HS-5 (cell line): ENCODE measurements at regions not wholly inside any gene's neighbourhood (a gene's known extent, or its start where the extent isn't known, plus 50 kb on each side); places are given as distances from the start of the nearest gene placed in this dataset.
"Not testable (repeated sequence)": the region's sequence is repeated elsewhere in the genome, so short reads cannot be mapped to it uniquely, and the experiment has no call there.

ENCODE experiments used
- DNase-seq: peaks from one replicate; pipeline ENCODE4 v3.0.0-alpha.2; 2012; ENCODE audit warnings: low read depth

DNA sequence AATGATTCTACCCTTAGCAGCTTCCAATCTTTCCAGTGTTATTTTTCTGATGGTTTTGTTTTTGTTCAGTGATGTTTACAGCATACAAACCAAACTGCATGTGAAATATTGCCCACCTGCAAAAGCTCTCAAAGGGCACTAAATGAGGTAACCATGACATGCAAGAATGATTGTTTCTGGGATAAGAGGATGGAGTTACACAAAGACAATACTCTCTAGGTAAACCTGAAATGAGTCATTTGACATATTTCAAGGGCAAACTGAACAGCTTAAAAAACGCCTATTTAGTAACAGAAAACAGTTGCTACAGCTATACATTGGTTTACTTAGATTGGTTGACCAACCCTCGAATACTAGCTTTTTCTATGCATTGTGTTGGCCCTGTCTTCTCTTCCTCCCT lies 481.7 kb downstream of the ZPLD1 start:
- no peak for DNase-seq

- DNase-seq: no peak
These were observed 491.8 kb downstream of the ZPLD1 start for GRCh38 chr3:102926618-102927017.

DNA sequence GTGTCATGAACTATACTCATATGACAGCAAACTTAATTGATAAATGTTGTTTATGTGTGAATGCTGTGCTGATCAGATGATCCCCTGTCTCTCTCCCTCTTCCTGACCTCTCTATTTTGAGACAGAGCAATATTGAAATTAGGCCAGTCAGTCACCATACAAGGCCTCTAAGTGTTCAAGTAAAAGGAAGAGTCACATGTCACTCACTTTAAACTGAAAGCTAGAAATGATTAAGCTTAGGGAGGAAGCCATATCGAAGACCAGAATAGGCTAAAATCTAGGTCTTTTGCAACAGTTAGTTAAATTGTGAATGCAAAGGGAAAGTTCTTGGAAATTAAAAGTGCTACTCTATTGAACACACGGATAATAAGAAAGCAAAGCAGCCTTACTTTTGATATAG lies 498.6 kb downstream of the ZPLD1 start:
- DNase-seq: no peak

GRCh38 chr3:102936511-102937045 lies 501.8 kb downstream of the ZPLD1 start:
- DNase-seq: peak; percentile 2

DNA sequence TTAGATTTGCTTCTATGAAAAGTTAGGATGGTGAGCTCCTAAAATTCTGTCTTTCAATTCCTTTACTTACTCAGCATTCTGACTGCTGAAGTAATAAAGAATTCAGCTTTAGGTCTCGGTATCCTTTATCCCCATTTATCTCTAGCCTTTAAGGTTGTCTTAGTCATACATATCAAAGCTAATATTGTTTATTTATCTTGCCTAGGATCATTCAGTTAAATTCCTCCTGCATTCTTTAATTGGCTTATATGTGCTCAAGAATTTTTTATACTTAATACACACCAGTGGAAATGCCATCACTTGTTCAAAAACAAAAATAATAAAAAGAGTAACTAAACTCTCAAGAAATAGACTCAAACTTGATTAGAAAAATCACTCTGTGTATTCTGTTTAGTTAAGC lies 507.0 kb downstream of the ZPLD1 start:
- no peak for DNase-seq

DNA sequence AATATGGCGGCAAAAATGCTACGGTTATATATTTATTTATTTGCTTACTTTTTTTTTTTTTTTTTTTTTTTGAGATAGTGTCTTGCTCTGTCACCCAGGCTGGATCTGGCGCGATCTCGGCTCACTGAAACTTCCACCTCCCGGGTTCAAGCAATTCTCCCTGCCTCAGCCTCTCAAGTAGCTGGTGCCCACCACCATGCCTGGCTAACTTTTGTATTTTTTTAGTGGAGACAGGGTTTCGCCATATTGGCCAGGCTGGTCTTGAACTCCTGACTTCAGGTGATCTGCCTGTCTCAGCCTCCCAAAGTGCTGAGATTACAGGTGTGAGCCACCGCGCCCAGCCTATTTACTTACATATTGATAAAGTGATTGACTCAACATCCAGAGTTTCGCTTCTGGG lies 511.6 kb downstream of the ZPLD1 start:
- not testable (repeated sequence) for DNase-seq

- DNase-seq: no peak
These were observed 537.5 kb downstream of the ZPLD1 start for GRCh38 chr3:102972350-102972749.

GRCh38 chr3:102974333-102974732 lies 539.5 kb downstream of the ZPLD1 start:
- DNase-seq: no peak

DNA sequence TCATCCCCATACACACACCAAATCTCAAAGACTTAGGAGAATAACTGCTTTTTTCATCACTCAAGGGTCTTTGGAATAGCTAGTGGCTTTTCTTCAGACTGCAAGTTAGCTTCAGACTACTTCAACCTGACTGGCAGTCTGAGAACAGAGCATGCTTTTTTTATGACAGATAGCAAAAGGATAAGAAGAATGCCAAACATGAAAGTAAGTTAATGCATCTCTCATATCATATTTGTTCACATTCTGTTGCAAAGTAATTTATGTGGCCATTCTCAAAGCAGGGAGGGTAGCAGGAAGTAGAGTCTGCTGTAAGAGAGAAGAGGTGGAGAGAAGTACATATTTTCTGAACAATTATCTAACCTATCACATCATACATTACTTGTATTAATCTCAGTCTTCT lies 544.4 kb downstream of the ZPLD1 start:
- no peak for DNase-seq

DNA sequence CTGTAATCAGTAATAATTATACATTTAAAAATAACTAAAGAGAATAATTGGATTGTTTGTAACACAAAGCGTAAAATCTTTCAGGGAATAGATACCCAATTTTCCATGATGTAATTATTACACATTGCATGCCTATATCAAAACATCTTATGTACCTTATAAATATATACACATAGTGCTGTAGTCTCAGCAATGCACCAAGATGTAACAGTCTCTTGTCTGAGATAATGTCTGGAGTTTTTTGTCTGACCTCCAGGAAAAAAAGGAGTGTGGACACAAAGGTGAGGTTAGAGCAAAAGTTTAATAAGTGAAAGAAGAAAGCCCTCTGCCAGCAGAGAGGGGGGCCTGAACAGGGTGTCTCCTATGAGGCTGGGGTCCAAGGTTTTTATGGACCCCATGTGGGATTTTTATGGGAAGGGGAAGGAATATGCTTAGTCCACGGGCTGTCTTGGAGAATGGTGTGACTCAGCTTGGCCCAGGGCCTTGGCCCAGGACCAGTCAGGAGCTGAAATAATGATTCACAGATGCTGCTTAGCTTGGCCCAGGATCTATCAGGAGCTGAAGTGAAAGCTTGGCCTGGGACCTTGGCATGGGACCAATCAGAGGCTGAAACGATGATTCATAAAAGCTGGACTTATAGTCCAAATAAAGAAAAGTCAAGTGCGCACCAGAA lies 545.0 kb downstream of the ZPLD1 start:
- DNase-seq: peak; percentile 94

- no peak for DNase-seq
These were observed 545.5 kb downstream of the ZPLD1 start for GRCh38 chr3:102980355-102980696.

- no peak for DNase-seq
These were observed 567.8 kb downstream of the ZPLD1 start for GRCh38 chr3:103002425-103003176.

DNA sequence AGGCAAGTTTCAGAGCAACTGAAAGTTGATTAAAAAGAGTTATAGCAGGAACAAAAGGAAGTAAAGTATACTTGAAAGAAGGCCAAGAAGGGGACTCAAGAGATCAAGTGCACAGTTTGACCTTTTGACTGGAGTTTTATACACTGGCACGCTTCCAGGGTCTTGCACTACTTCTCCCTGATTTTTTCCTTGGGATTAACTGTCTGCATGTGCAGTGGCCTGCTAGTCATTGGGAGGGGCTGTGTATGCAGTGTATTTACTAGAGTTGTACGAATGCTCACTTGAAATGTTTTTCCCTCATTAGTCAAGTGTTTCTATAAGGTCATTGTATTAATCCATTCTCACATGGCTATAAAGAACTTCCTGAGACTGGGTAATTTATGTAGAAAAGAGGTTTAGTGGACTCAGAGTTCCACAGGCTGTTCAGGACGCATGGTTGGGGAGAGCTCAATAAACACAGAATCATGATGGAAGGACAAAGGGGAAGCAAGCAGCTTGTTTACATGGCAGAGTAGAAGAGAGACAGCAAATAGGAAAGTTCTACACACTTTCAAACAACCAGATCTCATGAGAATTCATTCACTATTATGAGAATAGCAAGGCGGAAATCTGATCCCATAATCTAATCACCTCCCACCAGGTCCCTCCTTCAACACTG lies 571.8 kb downstream of the ZPLD1 start:
- DNase-seq: no peak

GRCh38 chr3:103009609-103010008 lies 574.8 kb downstream of the ZPLD1 start:
- DNase-seq: no peak

GRCh38 chr3:103025880-103026279 lies 591.1 kb downstream of the ZPLD1 start:
- no peak for DNase-seq

GRCh38 chr3:103033841-103034240 lies 599.0 kb downstream of the ZPLD1 start:
- no peak for DNase-seq

DNA sequence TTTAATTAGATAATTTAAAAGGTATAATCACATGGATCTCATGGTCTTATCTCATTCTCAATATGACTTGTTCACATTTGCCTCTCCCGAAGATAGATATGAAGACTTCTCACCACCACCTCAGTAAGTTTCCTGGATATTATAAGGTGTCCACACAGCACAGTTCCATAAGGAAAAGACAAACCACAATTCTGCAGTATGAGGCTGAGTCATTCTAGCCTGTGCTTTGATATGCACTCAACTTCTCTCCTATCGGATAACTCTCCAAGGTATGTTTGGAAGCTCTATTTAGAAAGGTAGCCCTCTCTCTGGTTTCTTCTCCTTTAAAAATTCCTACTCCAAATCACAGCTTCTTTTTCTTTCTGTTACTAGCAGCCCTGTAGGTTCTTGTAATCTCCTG lies 612.8 kb downstream of the ZPLD1 start:
- DNase-seq: no peak

DNA sequence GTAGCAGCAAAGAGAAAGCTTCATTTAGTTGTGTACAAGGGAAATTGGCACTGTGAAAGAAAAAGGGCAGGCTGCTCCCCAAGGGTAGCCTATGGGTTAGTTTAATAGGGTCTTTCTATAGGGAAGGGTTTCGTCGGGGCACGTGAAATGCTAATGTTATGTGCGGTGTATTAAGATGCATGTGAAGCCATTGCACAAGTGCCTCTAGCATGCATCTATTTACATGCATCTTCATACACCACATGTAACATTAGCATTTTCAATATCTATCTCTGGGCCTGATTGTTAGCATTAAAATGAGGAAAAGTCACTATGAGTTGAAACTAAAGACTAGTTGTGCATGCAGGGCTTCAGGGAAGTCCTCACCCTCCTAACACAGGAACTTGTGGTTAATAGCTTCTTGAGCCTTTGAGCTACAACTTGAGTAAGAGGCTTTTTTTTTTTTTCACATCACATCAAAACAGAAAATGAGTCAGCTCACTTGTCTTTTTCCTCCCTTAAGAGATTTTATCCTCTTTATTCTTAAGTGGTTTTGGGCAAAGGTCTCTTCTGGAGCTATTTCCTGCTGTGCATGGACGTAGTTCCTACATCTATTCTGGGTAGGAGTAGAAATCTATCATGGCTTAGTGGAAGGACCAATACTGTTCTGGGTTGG lies 613.4 kb downstream of the ZPLD1 start:
- peak; percentile 40 for DNase-seq

DNA sequence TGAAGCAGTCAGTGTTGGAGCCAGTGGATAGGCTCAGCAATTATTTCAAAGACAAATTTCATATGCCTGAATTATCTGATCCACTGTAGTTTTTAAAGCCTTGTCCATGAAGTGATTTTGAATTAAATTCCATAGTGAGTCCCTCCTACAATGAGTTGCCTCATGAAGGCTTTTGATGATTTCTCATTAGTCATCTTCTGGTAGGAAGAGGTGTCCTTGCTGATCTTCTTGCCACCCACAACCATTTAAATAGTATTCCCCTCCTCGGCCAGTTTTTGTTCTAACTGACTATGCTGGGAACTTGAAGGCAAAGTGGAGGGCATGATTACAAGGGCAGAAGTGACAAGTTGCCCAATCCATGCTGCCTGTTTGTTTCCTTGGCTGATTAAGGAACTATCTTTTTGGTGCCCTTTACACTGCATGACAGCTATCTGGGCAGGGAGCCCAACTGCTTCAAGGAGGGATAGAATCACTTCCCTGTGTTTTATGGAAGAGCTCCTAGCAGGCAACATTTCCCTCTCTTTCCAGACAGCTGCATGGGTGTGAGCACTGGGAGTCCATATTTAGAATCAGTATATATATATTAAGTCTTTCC lies 617.5 kb downstream of the ZPLD1 start:
- DNase-seq: peak; percentile 67

DNA sequence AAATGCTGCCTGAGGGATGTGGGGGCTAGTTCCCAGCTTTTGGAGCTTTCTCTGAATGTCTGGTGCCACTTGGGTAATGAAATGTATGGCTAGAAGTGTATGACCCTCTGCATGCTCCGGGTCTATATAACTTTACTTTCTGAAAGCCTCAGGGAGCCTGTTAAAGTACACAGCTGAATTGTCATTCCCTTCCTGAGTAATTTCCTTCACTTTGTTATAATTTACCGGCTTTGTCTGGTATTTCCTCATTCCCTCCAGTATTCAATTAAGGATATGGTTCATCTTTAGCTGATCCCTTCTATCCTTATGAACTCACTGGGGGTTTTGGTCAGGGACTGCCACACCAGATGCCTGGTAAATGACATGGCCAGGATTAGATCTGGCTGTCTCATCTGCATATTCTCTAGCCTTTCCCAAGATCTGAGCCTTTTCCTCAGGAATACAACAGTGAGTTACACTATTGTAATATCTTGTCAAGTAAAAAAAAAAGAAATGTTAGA lies 620.3 kb downstream of the ZPLD1 start:
- peak; percentile 49 for DNase-seq

- peak; percentile 81 for DNase-seq
These were observed 621.7 kb downstream of the ZPLD1 start for GRCh38 chr3:103056542-103056941.

GRCh38 chr3:103057003-103057402 lies 622.2 kb downstream of the ZPLD1 start:
- DNase-seq: peak; percentile 81
